Kidney capillary endothelial cell (primary cell): ENCODE measurements at regions not wholly inside any gene's neighbourhood (a gene's known extent, or its start where the extent isn't known, plus 50 kb on each side); places are given as distances from the start of the nearest gene placed in this dataset.

Experiments used
- DNase-seq: peaks from one replicate; pipeline ENCODE4 v3.0.0-alpha.2; 2018; ENCODE audit warnings: low spot score

GRCh38 chr1:87560601-87561360, 232.1 kb downstream of the LMO4 start:
- DNase-seq: no peak

- DNase-seq: no peak
These were observed 234.5 kb downstream of the LMO4 start for GRCh38 chr1:87563211-87563610.

- no peak for DNase-seq
These were observed 237.2 kb downstream of the LMO4 start for GRCh38 chr1:87565861-87566260.

GRCh38 chr1:87568005-87568404, 239.3 kb downstream of the LMO4 start:
- no peak for DNase-seq

- no peak for DNase-seq
These were observed 240.2 kb downstream of the LMO4 start for GRCh38 chr1:87568911-87569310.

- DNase-seq: no peak
These were observed 243.3 kb downstream of the LMO4 start for GRCh38 chr1:87572008-87572407.

- DNase-seq: no peak
These were observed 244.2 kb downstream of the LMO4 start for GRCh38 chr1:87572891-87573290.

GRCh38 chr1:87575528-87575927, 246.8 kb downstream of the LMO4 start:
- DNase-seq: no peak

GRCh38 chr1:87578464-87578863, 249.8 kb downstream of the LMO4 start:
- DNase-seq: no peak

GRCh38 chr1:87583459-87583858, 254.8 kb downstream of the LMO4 start:
- DNase-seq: no peak

GRCh38 chr1:87584586-87584985, 255.9 kb downstream of the LMO4 start:
- no peak for DNase-seq

GRCh38 chr1:87586501-87586900, 257.8 kb downstream of the LMO4 start:
- DNase-seq: no peak

GRCh38 chr1:87588495-87588894, 259.8 kb downstream of the LMO4 start:
- no peak for DNase-seq

- no peak for DNase-seq
These were observed 262.8 kb downstream of the LMO4 start for GRCh38 chr1:87591492-87591891.

- no peak for DNase-seq
These were observed 263.5 kb downstream of the LMO4 start for GRCh38 chr1:87592156-87592555.

- no peak for DNase-seq
These were observed 266.2 kb downstream of the LMO4 start for GRCh38 chr1:87594736-87595383.

- DNase-seq: no peak
These were observed 266.7 kb downstream of the LMO4 start for GRCh38 chr1:87595384-87595781.

- no peak for DNase-seq
These were observed 269.7 kb downstream of the LMO4 start for GRCh38 chr1:87598429-87598828.

- no peak for DNase-seq
These were observed 270.9 kb downstream of the LMO4 start for GRCh38 chr1:87599569-87599968.

GRCh38 chr1:87600055-87600850, 271.6 kb downstream of the LMO4 start:
- no peak for DNase-seq

GRCh38 chr1:87600854-87601253, 272.2 kb downstream of the LMO4 start:
- DNase-seq: no peak

GRCh38 chr1:87603626-87604025, 274.9 kb downstream of the LMO4 start:
- DNase-seq: no peak

- no peak for DNase-seq
These were observed 284.3 kb downstream of the LMO4 start for GRCh38 chr1:87612956-87613355.
